NCI-H2029 treated with DMSO at 0.1 percent for 48 hours (cell line): ENCODE measurements at regions not wholly inside any gene's neighbourhood (a gene's known extent, or its start where the extent isn't known, plus 50 kb on each side); places are given as distances from the start of the nearest gene placed in this dataset.
A peak's percentile ranks its signal among the peaks of the same experiment; 100 is the strongest.

Source experiments
- DNase-seq: peaks from one replicate; lab custom pipeline; 2025; lab: John Stamatoyannopoulos, UW

DNA sequence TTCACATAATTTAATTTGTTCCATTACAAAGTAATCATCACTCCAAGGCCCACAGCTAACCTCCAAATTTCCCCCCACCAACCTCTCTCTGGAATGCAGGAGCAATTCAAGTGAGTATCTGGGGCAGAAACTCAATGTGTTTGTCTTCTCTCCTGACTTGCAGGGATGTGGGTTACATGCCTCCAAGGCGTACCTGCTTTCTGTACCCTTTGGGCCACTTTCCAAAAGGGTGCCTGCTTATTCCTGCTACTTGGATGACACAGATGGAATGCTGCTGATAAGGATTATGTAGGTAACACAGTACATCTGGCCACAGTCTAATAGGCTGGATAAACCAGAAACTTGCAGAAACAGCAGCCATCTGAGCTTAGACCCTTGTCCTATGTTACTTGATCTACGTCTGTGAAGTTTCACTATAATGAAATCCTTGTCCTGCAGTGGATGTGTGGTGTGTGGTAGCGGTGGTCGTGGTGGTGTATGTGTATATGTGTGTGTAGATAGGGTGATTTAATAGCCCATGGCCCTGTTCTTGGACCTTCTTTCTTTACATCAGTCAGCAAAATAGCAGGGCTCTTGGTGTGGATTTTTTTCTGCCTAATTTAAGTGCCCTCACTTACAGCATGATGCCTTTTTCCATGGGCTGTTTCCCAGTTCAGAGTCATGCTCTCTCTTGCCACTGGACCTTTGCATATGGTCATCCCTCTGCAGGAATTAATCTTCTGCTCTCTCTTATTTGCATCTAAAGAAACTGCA is 175.9 kb downstream of the ZDHHC21 start:
- DNase-seq, result no peak

DNA sequence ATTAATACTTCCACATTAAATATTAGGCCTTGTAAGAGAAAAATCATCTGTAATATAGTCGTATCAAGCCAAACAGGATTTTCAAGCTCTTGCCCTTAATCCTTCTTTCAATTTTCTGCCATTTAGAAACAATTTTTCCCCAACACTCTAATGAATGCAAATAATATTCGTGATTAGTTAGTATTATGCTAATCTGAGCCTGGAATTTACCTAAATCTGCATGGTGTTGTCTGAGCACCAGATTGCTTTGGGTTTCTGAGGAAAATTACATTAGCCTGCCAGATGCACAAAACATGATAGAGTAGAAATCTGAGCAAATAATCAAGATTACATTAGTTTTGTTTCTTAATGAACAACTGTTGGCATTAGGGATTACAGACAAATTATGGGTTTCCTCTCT is 176.6 kb downstream of the ZDHHC21 start:
- DNase-seq, result no peak

DNA sequence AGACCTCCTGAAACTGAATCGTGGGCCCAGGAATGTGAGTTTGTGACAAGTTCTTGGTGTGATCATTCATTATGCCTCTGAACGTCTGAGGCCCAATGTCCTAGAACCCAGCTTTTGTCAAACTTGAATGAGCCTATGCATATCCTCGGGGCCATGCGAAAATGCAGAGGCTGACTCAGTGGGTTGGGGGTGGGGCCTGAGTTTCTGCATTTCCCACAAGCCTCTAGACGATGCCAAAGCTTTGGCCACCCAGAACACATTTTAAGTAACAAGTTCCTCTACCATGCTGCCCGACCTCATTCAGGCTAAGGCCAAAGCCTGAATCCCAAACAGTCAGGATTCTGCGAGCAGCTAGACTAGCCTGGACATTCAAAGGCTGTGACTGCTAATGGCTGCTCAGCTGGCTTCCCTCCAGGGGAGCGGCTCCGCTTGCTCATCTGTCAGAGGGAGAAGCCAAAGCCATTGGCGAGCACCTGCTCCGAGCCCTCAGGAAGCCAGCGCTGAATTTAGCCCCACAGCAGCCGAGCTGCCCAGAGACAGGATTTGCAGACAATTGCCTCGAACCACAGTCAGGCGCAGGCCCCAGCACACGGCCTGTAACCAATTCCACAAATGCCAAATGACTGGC is 177.5 kb downstream of the ZDHHC21 start:
- peak; percentile 22 for DNase-seq

DNA sequence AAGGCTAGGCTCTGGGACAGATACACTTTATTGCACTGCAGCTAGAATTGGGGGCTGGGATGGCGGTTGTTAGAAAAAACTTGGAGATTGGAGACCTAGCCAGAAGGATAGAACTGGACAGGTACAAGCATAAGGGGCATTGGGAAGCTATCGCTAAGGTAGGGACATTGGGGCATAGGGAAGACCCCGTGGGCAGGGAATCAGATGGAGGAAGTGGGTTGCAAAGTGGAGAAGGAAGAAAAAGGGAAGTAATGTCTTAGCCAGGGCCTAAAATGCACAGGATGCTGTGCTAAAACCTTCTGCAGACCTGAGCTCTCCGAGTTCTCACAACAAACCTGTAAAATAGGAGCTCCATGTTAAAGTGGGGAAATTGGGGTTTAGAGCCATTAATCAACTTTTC is 178.2 kb downstream of the ZDHHC21 start:
- no peak for DNase-seq

DNA sequence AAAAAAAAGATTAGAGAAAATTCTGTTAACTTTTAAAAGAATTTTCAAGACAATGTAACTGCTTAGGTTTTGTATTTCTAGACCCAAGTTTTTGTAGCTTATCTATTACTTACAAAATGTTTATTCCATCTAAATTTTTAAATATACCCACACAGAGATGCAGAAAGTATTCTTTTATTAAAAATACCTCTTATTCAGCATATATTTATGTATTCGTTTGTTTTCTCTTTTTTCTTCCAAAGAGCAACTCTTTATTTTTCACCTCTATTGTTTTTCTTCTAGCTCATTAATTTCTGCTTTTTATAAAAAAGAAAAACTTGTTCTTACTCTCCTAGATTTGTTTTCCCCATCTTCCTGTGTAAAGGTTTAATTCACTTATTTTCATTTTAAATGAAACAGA is 180.3 kb downstream of the ZDHHC21 start:
- no peak for DNase-seq

DNA sequence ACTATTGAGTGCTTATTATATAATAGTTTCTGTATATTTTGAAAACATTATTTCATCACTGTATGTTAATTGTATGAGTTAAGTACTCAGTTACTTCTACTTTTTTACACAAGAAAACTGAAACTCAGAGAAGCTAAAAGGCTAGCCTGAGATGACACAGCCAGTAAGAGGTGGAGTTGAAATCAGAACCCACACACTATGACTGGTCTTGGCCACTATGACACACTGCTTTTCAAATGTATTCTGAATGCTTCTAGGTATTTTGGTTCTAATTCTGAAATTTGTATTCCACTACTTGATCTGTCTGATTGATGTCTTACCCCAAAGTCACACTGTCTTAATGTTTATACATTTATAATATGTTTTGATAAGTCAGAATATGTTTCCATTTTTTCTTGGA is 181.8 kb downstream of the ZDHHC21 start:
- DNase-seq, result no peak

DNA sequence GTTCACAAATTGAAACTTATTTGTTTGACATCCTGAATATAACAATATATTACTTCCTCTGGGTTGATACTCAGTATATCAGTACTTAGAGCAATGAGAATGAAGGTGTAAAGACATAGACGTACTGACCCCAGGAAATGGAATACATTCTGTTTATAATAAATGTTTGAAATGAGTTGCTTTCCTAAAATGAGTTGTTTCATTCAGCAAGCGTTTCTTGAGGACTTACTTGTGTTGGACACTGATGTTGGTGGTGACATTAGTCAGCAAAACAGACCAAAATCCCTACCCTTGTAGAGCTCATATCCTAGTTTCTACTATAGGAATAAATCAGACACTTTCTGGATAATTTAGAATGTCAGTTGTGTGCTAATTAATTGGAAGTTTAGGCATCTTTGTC is 184.3 kb downstream of the ZDHHC21 start:
- no peak for DNase-seq

DNA sequence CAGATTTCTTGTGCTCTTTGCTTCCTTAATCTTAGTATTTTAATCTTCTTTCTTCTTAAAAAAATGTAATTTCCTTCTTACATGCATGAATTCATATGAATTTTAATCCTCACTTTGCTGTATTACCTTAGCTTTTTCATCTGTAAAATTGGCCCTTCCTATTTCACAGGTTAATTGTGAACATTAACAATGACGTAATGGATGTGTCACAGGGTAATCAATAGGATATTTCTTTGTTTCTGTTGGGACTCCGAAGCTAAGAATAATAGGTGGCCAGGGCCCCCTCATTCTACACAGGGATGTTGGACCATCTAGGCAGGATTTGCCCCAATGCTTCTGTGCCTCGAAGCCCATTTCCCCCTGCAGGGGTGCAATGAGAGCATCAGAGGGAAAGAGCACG is 187.4 kb upstream of the NFIB start:
- no peak for DNase-seq

DNA sequence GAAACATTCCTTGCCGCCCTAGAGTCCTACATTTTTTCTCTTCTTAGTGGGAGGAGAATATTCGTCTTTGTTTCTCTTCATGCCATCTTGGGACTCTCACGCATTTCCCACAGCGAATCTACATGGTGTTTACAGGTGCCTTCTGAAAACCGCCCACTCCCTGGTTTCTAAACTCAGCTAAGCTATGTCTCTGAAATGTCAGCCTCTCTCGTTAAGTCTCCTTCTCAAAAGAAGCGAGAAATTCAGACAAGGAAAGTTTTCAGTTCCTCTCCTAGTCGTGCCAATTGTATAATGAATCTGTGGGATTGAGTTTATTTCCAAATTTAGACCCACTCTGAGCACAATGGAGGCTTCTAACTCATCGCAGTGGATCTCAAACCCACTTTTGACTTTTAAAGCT is 186.8 kb upstream of the NFIB start:
- DNase-seq, result no peak

DNA sequence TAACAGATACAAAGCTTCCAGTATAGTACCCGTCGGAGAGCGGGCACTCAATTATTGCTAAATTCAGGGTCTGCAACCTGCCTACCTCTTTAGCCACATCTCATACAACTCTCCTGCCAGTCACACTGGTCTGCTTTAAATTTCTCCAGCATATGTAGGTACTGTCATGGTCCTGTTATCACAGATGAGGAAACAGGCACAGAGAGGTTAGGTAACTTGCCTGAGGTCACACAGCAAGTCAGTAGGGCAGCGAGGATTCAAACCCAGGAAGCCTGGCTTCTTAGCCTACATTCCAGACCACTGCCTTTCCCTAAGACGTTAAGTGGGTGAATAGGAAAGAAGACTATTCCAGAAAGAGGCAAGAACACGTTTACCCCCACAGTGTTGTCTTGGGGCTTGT is 186.0 kb upstream of the NFIB start:
- no peak for DNase-seq

DNA sequence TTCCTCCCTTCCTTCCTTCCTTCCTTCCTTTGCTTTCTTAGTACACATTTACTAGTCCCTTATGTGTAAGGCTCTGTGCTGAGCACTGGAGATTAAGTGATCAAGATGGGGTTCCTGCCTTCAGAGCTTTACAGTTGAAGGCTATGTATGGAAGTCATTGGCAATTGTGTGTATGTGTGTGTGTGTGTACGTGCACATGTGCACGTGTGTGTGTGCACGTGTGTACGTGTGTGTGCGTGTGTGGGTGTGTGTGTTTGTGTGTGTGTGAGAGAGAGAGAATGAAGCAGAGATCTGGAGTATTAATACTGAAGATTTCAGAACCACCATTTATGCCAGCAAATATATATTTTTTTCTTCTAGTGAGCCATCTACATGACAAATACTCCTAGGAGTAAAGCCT is 184.9 kb upstream of the NFIB start:
- no peak for DNase-seq

DNA sequence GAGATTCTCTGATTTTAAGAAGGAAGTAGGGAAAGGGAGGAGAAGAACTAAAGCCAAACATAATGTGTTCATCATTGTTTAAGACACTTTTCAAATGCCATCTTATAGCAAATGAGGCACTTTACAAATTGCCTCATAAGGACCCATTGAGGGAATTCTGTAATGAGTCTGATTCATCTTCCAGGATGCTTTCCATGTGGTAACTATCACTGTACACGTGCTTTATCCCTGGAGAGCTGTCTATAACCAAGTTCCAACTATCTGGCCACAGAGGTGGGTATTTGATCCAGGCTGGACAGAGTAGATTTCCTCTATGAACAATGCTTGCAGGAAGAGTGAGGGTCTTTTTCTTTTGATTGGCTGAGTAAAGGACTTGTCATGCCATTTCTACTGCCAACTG is 183.5 kb upstream of the NFIB start:
- DNase-seq, result no peak

DNA sequence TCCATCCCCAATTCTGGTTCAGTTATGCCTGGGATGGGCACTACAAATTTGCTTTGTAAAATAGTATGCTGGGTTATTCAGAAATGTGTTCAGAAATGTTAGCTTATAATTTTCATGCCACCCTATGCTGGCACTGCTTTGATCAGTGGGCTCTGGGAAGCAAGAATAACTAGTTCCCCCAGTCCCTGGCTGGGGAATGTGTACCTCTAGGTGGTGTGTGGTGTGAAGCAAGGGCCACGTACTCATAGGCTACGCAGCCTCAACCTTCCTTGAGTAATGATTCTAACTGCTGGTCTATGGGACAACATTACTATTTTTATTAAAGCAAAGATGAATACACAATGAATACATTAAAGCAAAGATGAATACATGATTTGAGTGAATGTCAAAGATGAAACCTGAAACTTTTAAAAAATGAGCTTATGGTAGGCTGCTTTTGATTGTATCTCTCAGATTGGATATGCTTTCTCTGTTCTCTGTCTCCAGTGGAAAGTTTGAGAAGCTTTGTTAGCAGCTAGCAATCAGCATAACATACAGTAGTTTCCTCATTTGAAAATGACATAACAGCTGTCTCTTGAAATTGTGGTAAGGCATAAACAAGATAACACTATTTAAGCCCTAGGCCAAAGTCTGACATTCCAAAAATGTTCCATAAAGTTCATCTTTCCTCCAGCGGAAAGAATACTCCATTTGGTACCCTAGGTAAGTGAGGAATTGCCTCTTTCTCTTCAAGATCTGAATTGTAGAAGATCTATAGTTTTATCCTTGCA is 174.7 kb upstream of the NFIB start:
- DNase-seq, result no peak

DNA sequence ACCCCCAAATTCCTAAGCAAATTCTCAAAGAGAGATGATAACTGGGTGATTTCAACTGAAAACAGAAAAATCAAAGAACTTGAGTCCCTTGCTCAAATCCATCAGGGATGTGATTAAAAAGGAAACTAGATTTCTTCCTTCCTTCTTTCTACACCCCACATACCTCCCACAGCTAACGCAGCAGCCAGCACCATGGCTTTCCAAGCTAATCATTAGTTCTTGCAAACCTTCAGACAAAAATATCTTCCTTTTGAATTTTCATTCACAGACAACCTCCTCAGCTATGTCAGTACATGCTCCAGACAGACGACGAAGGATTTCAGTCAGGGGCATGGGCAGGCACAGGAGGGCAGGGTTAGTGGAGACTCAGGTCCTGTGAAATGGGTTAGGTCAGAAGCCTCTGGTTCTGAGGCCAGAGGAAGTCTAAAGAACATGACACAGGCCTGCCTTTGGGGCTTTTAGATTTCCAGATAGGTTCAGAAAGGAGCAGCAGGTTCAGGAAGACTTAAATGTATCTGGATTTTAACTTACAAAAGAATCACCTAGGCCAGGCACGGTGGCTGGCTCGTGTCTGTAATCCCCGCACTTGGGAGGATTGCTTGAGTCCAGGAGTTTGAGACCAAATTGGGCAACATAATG is 173.7 kb upstream of the NFIB start:
- DNase-seq, result no peak

DNA sequence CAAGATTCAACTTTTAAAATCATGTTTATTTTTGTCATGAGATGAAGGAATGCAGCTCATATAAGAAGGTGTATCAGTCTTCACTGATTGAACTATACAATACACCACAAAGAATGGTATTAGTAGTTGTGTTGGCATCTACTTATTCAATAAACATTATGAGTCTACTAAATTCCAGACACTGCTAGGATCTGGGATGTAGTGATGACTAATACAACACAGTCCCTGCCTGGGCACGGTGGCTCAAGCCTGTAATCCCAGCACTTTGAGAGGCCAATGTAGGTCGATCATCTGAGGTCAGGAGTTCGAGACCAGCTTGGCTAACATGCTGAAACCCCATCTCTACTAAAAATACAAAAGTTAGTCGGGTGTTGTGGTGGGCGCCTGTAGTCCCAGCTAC is 171.4 kb upstream of the NFIB start:
- no peak for DNase-seq

DNA sequence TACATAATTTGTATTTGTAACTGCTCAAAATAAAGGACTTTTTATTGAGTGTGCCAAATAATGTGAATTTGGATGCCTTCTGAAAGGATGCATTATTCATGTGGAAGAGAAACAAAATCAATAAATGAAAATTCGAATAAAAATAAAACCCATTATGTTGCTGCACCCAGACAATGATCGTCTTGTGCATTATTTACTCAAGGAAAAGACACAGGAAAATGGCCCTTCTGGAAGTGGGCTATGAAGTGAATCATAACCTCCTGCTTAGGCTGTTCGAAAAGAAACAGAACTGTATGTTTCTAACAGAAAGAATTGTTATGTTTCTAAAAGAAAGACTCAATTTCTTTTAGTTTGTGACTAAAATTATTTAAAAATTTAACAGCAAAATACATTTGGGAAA is 168.9 kb upstream of the NFIB start:
- DNase-seq, result no peak

DNA sequence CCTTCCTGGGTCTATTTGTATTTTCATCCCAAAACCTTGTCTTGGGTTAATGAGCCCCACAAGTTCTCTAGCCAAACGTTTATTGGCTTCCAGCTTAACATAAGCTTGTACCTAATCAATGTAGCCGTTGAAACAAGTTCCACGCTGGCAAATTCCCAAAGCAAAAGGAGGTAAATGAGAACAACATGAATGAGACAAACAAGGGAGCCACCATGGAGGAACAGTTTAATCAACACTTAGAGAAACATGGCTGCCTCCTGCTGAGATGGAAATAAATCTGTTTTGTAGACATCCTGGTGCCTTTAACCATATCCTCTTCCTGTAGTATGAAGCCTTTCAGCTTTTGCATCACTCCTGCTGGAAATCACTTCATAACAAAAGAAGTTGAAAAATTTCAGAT is 166.6 kb upstream of the NFIB start:
- no peak for DNase-seq

DNA sequence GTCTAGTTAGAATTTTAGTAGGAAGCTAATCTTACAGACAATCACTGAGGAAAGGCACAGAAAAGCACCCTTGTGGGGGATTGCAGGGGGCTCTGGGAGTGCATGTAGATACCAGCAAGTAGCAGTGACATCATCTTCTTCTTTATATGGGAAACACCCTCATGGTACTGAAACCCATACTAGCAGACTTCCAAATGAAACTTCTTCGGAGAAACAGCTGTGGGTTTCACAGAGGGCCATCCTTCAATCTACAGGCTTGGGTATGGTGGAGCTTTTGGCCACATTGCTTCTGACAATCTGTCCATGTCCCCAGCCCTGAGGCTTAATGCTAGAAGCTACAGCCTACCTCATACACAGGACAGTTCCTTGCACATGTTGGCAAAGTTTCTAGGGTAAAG is 165.2 kb upstream of the NFIB start:
- DNase-seq, result no peak

DNA sequence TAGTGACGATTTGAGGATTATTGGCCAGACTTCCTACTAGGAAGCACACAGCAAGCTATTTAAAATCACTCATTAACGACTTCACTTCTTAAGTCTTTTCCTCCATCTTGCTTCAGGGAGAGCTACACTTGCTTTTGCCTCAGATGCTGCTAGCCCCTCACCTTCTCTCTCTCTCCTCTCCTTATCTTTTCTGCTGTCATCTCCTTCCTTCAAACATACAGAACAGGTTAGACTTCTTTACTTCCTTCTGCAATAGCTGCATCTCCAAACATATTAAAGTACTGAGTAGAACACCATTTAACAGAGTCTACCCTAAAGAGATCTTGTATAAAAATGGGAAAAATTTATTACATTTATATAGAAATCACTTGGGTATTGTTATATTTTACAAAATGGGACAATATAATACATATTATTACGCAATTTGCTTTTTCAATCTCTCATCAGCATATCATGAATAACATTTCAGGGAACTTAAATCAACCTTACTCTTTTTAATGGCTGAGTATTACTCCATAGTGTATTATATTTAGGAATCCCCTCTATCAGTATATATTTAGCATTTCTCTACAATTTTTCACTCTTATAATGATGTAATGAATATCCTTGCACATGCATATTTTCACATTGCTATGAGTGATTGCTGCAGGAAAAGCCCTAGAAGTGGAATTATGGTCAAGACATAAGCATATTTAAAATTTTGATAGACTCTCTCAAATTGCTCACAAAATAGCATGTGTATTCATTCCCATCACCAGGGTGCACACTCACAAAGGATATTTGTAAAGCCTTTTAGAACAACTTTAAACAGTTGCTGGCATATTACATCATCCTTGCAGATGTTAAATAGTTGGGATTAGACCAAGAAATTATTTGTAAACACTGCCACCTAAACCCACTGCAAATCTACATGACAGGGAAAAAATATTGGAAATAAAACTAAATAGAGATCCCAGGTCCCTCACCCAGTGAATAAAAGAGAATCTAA is 164.5 kb upstream of the NFIB start:
- no peak for DNase-seq

DNA sequence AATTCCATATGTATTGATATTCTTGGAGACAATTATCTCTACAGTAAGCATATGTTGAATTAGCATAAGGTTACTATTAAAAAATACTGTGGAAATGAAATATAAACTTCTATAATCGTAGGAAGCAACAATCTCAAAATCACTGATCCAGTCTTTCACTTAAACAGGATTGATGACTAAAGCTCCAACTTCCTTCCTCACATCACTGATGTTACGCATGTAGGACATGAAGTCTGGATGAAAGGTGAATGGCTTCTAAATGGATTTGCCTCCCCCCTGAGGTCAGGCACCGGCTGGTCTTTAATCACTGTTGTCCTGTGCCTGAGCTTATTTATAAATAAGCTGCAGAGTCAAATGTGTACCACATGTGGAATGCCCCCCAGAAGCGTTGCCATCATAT is 157.1 kb upstream of the NFIB start:
- no peak for DNase-seq

DNA sequence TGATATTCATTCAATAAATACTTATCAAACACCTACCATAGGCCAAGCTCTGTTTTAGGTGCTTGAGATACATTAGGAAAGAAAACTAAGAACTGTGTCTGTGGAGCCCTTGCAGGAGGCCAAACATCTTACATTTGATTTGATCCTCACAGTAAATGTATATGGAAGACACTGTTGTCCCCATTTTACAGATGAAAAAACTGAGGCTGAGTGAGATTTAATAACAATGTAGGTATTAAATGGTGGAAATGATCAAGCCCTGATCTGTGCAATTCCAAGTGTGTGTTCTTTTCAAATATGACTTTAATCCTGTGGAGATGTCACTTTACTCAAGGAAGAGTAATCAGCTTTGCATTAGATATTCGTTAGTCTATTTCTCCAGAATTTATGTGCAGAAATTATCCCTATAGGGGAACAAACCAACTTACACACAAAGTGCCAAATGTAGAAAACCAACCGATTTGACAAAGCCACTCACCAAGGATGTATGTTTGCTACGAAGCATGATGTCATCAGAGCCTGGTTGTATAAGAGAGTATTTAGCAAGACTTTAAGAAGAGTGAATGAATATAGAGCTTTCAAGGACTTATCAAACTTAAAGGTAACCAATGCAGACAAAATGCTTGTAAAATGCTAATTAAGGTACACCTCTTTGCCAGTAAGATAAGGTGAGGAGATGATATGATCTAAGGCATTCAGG is 153.9 kb upstream of the NFIB start:
- DNase-seq, result no peak
